LNCAP (cell line): ENCODE measurements at regions not wholly inside any gene's neighbourhood (a gene's known extent, or its start where the extent isn't known, plus 50 kb on each side); places are given as distances from the start of the nearest gene placed in this dataset.

ENCODE experiments used
- CTCF ChIP-seq: fragments of 450-650 bp; IDR thresholded peaks from 2 replicates; pipeline ENCODE4 v1.5.1; 2017; ENCODE audit warnings: mild to moderate bottlenecking

- TF ChIP-seq CTCF = no peak
Observed at GRCh38 chr6:22621701-22622100, 52.3 kb downstream of the HDGFL1 start.

- no peak for TF ChIP-seq CTCF
Observed at GRCh38 chr6:22622351-22622750, 53.0 kb downstream of the HDGFL1 start.

- no peak for TF ChIP-seq CTCF
Observed at GRCh38 chr6:22622813-22623212, 53.4 kb downstream of the HDGFL1 start.

GRCh38 chr6:22627644-22628043 lies 58.3 kb downstream of the HDGFL1 start:
- no peak for TF ChIP-seq CTCF

- TF ChIP-seq CTCF = no peak
Observed at GRCh38 chr6:22631091-22631490, 61.7 kb downstream of the HDGFL1 start.

- no peak for TF ChIP-seq CTCF
Observed at GRCh38 chr6:22632581-22633145, 63.3 kb downstream of the HDGFL1 start.

- TF ChIP-seq CTCF = no peak
Observed at GRCh38 chr6:22636452-22636851, 67.1 kb downstream of the HDGFL1 start.

GRCh38 chr6:22637782-22638181 lies 68.4 kb downstream of the HDGFL1 start:
- no peak for TF ChIP-seq CTCF
